ENCODE measurements at regions not wholly inside any gene's neighbourhood (a gene's known extent, or its start where the extent isn't known, plus 50 kb on each side); places are given as distances from the start of the nearest gene placed in this dataset.

DNA sequence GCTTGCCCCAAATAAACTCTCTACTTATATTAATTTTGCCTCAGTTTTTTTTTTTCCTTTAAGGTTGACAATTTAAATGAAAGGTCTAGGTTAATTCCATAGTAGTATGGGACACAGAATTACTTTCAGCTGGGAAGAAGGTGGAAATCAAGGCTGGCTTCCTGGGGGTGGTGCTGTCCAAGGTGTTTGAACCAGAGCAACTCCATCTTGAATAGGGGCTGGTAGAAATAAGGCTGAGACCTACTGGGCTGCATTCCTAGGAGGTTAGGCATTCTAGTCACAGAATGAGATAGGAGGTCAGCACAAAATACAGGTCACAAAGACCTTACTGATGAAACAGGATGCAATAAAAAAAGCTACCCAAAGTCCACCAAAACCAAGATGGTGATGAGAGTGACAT lies 1190.8 kb upstream of the AUTS2 start:
- no peaks in the 10 kb centered on the region for H3K79me2 ChIP-seq (replicated peaks; ENCODE audit: insufficient read depth)
- no peak overlapping the region for H2AFZ ChIP-seq
- no peaks in the 10 kb centered on the region for H3K27me3 ChIP-seq (ENCODE audit: insufficient read depth)
- H3F3A ChIP-seq (replicated peaks; ENCODE audit: low read depth), result no peaks in the 10 kb centered on the region
- H3K4me3 ChIP-seq, result no peak overlapping the region
- 0 out of 2 replicates have a peak, but pooled peaks cover 2% of the 10 kb centered on the region for H3K36me3 ChIP-seq (ENCODE audit: insufficient read depth)
- H3K27ac Mint-ChIP-seq, result no peak overlapping the region
- H3K4me1 Mint-ChIP-seq, result no peaks in the 10 kb centered on the region
- no peak overlapping the region for H3K27ac ChIP-seq (ENCODE audit: low read depth)
- TF ChIP-seq NANOG (IDR thresholded peaks at IDR 0.05; ENCODE audit: borderline replicate concordance), result no peak
- TF ChIP-seq, protein P1, sequence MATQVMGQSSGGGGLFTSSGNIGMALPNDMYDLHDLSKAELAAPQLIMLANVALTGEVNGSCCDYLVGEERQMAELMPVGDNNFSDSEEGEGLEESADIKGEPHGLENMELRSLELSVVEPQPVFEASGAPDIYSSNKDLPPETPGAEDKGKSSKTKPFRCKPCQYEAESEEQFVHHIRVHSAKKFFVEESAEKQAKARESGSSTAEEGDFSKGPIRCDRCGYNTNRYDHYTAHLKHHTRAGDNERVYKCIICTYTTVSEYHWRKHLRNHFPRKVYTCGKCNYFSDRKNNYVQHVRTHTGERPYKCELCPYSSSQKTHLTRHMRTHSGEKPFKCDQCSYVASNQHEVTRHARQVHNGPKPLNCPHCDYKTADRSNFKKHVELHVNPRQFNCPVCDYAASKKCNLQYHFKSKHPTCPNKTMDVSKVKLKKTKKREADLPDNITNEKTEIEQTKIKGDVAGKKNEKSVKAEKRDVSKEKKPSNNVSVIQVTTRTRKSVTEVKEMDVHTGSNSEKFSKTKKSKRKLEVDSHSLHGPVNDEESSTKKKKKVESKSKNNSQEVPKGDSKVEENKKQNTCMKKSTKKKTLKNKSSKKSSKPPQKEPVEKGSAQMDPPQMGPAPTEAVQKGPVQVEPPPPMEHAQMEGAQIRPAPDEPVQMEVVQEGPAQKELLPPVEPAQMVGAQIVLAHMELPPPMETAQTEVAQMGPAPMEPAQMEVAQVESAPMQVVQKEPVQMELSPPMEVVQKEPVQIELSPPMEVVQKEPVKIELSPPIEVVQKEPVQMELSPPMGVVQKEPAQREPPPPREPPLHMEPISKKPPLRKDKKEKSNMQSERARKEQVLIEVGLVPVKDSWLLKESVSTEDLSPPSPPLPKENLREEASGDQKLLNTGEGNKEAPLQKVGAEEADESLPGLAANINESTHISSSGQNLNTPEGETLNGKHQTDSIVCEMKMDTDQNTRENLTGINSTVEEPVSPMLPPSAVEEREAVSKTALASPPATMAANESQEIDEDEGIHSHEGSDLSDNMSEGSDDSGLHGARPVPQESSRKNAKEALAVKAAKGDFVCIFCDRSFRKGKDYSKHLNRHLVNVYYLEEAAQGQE (IDR thresholded peaks at IDR 0.05; ENCODE audit: unreplicated experiment), result peak; percentile 44
- peaks cover 35% of the 10 kb centered on the region for H3K36me3 Mint-ChIP-seq (ENCODE audit: low read depth)
- H4K20me1 ChIP-seq (replicated peaks; ENCODE audit: insufficient read depth), result no peaks in the 10 kb centered on the region
- no peak overlapping the region for H3K4me3 Mint-ChIP-seq
- H3K4me2 ChIP-seq, result no peak overlapping the region
- ATAC-seq (no peak), DNase-seq (ENCODE audit: low spot score) (peak; percentile 12)
- H3K27me3 Mint-ChIP-seq (ENCODE audit: insufficient read depth, low read depth, poor library complexity), result no peaks in the 10 kb centered on the region
- H3K9me3 Mint-ChIP-seq, result peaks cover 84% of the 10 kb centered on the region
- no peaks in the 10 kb centered on the region for H3K4me1 ChIP-seq (ENCODE audit: insufficient read depth)
- no peaks in the 10 kb centered on the region for H3K9me2 ChIP-seq (ENCODE audit: insufficient read depth)

DNA sequence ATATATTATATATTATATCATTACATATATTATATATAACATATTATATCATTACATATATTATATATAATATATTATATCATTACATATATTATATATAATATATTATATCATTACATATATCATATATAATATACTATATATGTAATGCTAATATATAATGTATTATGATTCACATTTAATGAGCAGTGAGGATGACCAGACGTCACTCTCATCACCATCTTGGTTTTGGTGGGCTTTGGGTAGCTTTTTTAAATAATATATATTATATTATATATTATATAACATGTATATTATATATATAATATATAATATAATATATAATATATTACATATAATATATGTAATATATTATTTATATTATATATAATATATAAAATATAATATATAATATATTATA lies 1189.4 kb upstream of the AUTS2 start:
- ATAC-seq, result no peak
- H3K79me2 ChIP-seq (replicated peaks; ENCODE audit: insufficient read depth), result no peaks in the 10 kb centered on the region
- H3K27ac Mint-ChIP-seq, result no peak overlapping the region
- H3K4me1 Mint-ChIP-seq, result no peaks in the 10 kb centered on the region
- H3K4me3 ChIP-seq, result no peak overlapping the region
- no peak for DNase-seq (ENCODE audit: low spot score)
- TF ChIP-seq STAT1 (IDR thresholded peaks at IDR 0.05; ENCODE audit: unreplicated experiment) (no peak), CREB1 (CRISPR knock-in tag; IDR thresholded peaks at IDR 0.05; ENCODE audit: low read depth) (no peak), ZNF331 (CRISPR knock-in tag; IDR thresholded peaks at IDR 0.05; ENCODE audit: low read depth) (no peak), POLR2AphosphoS5 (IDR thresholded peaks at IDR 0.05; ENCODE audit: low read depth) (no peak), EZH2 (IDR thresholded peaks at IDR 0.05; ENCODE audit: low read depth, unreplicated experiment) (no peak)
- TF ChIP-seq, protein P2, sequence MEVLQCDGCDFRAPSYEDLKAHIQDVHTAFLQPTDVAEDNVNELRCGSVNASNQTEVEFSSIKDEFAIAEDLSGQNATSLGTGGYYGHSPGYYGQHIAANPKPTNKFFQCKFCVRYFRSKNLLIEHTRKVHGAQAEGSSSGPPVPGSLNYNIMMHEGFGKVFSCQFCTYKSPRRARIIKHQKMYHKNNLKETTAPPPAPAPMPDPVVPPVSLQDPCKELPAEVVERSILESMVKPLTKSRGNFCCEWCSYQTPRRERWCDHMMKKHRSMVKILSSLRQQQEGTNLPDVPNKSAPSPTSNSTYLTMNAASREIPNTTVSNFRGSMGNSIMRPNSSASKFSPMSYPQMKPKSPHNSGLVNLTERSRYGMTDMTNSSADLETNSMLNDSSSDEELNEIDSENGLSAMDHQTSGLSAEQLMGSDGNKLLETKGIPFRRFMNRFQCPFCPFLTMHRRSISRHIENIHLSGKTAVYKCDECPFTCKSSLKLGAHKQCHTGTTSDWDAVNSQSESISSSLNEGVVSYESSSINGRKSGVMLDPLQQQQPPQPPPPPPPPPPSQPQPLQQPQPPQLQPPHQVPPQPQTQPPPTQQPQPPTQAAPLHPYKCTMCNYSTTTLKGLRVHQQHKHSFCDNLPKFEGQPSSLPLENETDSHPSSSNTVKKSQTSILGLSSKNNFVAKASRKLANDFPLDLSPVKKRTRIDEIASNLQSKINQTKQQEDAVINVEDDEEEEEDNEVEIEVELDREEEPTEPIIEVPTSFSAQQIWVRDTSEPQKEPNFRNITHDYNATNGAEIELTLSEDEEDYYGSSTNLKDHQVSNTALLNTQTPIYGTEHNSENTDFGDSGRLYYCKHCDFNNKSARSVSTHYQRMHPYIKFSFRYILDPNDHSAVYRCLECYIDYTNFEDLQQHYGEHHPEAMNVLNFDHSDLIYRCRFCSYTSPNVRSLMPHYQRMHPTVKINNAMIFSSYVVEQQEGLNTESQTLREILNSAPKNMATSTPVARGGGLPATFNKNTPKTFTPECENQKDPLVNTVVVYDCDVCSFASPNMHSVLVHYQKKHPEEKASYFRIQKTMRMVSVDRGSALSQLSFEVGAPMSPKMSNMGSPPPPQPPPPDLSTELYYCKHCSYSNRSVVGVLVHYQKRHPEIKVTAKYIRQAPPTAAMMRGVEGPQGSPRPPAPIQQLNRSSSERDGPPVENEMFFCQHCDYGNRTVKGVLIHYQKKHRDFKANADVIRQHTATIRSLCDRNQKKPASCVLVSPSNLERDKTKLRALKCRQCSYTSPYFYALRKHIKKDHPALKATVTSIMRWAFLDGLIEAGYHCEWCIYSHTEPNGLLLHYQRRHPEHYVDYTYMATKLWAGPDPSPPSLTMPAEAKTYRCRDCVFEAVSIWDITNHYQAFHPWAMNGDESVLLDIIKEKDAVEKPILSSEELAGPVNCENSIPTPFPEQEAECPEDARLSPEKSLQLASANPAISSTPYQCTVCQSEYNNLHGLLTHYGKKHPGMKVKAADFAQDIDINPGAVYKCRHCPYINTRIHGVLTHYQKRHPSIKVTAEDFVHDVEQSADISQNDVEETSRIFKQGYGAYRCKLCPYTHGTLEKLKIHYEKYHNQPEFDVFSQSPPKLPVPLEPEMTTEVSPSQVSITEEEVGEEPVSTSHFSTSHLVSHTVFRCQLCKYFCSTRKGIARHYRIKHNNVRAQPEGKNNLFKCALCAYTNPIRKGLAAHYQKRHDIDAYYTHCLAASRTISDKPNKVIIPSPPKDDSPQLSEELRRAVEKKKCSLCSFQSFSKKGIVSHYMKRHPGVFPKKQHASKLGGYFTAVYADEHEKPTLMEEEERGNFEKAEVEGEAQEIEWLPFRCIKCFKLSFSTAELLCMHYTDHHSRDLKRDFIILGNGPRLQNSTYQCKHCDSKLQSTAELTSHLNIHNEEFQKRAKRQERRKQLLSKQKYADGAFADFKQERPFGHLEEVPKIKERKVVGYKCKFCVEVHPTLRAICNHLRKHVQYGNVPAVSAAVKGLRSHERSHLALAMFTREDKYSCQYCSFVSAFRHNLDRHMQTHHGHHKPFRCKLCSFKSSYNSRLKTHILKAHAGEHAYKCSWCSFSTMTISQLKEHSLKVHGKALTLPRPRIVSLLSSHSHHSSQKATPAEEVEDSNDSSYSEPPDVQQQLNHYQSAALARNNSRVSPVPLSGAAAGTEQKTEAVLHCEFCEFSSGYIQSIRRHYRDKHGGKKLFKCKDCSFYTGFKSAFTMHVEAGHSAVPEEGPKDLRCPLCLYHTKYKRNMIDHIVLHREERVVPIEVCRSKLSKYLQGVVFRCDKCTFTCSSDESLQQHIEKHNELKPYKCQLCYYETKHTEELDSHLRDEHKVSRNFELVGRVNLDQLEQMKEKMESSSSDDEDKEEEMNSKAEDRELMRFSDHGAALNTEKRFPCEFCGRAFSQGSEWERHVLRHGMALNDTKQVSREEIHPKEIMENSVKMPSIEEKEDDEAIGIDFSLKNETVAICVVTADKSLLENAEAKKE (CRISPR knock-in tag; IDR thresholded peaks at IDR 0.05), result no peak
- no peak overlapping the region for H3K4me3 Mint-ChIP-seq
- H3K27me3 Mint-ChIP-seq (ENCODE audit: insufficient read depth, low read depth, poor library complexity), result no peaks in the 10 kb centered on the region
- H3K4me1 ChIP-seq (ENCODE audit: insufficient read depth), result no peaks in the 10 kb centered on the region
- H3K9me3 Mint-ChIP-seq, result peaks cover 84% of the 10 kb centered on the region
- H3F3A ChIP-seq (replicated peaks; ENCODE audit: low read depth), result no peaks in the 10 kb centered on the region
- H3K9me2 ChIP-seq (ENCODE audit: insufficient read depth), result no peaks in the 10 kb centered on the region
- 0 out of 2 replicates have a peak, but pooled peaks cover 2% of the 10 kb centered on the region for H3K36me3 ChIP-seq (ENCODE audit: insufficient read depth)
- H3K4me2 ChIP-seq, result no peak overlapping the region
- H3K36me3 Mint-ChIP-seq (ENCODE audit: low read depth), result peaks cover 29% of the 10 kb centered on the region
- no peak overlapping the region for H2AFZ ChIP-seq
- no peaks in the 10 kb centered on the region for H3K27me3 ChIP-seq (ENCODE audit: insufficient read depth)
- H3K27ac ChIP-seq (ENCODE audit: low read depth), result no peak overlapping the region
- no peaks in the 10 kb centered on the region for H4K20me1 ChIP-seq (replicated peaks; ENCODE audit: insufficient read depth)
